Esophagus muscularis mucosa (tissue), 4 donors: ENCODE measurements at regions not wholly inside any gene's neighbourhood (a gene's known extent, or its start where the extent isn't known, plus 50 kb on each side); places are given as distances from the start of the nearest gene placed in this dataset.
A peak's percentile ranks its signal among the peaks of the same experiment; 100 is the strongest.

Experiments used
- DNase-seq: peaks from one replicate; pipeline ENCODE4 v3.0.0-alpha.2; 2017; ENCODE audit errors: extremely low spot score
- H3K27ac ChIP-seq, 4 donors: fragments of 200-600 bp; sonication (generic); replicated peaks in 1 of 4; 1 replicate in 3 of 4; 2 replicates in 1 of 4; pipeline ENCODE4 v1.5.1; 2016 to 2019; ENCODE audit warnings: mild to moderate bottlenecking in 1 of 4
- H3K27me3 ChIP-seq, 4 donors: fragments of 200-600 bp; sonication (generic); one replicate each; pipeline versions ENCODE4 v1.5.1 to v1.6.0; 2016 to 2019
- H3K36me3 ChIP-seq, 4 donors: fragments of 200-600 bp; sonication (generic); one replicate each; pipeline ENCODE4 v1.5.1; 2016 to 2019
- H3K4me1 ChIP-seq, 4 donors: fragments of 200-600 bp; sonication (generic); one replicate each; pipeline ENCODE4 v1.5.1; 2016 to 2019
- H3K4me3 ChIP-seq, 4 donors: fragments of 200-600 bp; sonication (generic); 1 replicate in 2 of 4; 2 replicates in 2 of 4; pipeline ENCODE4 v1.5.1; 2016 to 2019; ENCODE audit warnings: mild to moderate bottlenecking in 4 of 4, moderate library complexity in 1 of 4
- H3K9me3 ChIP-seq, 4 donors: fragments of 200-600 bp; sonication (generic); 1 replicate in 3 of 4; 2 replicates in 1 of 4; pipeline ENCODE4 v1.5.1; 2016 to 2019
- CTCF ChIP-seq, 3 experiments: fragments of 200-600 bp in 2 of 3; fragments of 450-650 bp in 1 of 3; sonication (generic) in 2 of 3; IDR thresholded peaks; one replicate each; pipeline ENCODE4 v1.5.1; 2017 to 2019; ENCODE audit warnings: antibody characterized with exemption in 3 of 3, mild to moderate bottlenecking in 2 of 3, moderate library complexity in 1 of 3
- EP300 ChIP-seq: sonication (generic); formaldehyde crosslinking; IDR thresholded peaks from one replicate; pipeline ENCODE4 v1.6.1; 2017; ENCODE audit warnings: antibody characterized with exemption
- POLR2A ChIP-seq: fragments of 450-650 bp; IDR thresholded peaks from one replicate; pipeline ENCODE4 v1.6.1; 2017; ENCODE audit warnings: antibody characterized with exemption, moderate library complexity, mild to moderate bottlenecking, low read depth
- POLR2AphosphoS5 ChIP-seq, 2 donors: sonication (generic); formaldehyde crosslinking; IDR thresholded peaks; one replicate each; pipeline ENCODE4 v1.6.1; 2017; ENCODE audit warnings: antibody characterized with exemption in 2 of 2
- WGBS: methylation state at CpG from one replicate; pipeline ENCODE4 v1.1.5; 2018; 5-methylcytosine and 5-hydroxymethylcytosine counted together
- intact Hi-C: fragments of 100-400 bp; cut with DNase I; formaldehyde crosslinking; loops from one replicate; pipeline ENCODE4 v1.15.1; 2023

GRCh38 chr13:109647699-109648098 is 138.7 kb downstream of the IRS2 start:
- no peak overlapping the region for H3K27ac ChIP-seq
- H3K4me1 ChIP-seq = peaks cover 0 to 10% (median 0%) of the 10 kb centered on the region in 4 donors
- no peak overlapping the region for H3K4me3 ChIP-seq
- 86% methylated on average over 2 of the region's 2 CpGs for WGBS
- no peaks in the 10 kb centered on the region for H3K9me3 ChIP-seq
- TF ChIP-seq POLR2AphosphoS5 (IDR thresholded peaks at IDR 0.05) (no peak), POLR2A (no peak), CTCF (IDR thresholded peaks at IDR 0.05) (no peak), EP300 (no peak)
- DNase-seq = no peak
- intact Hi-C loops = no loop called here
- no peaks in the 10 kb centered on the region for H3K36me3 ChIP-seq
- no peaks in the 10 kb centered on the region for H3K27me3 ChIP-seq

GRCh38 chr13:109647053-109647452 is 139.3 kb downstream of the IRS2 start:
- no peak overlapping the region for H3K27ac ChIP-seq
- 89% methylated on average over 5 of the region's 5 CpGs for WGBS
- no peak overlapping the region for H3K4me3 ChIP-seq
- H3K9me3 ChIP-seq = no peaks in the 10 kb centered on the region
- DNase-seq = no peak
- intact Hi-C loops = no loop called here
- no peaks in the 10 kb centered on the region for H3K27me3 ChIP-seq
- no peaks in the 10 kb centered on the region for H3K36me3 ChIP-seq
- H3K4me1 ChIP-seq = peaks cover 0 to 3% (median 0%) of the 10 kb centered on the region in 4 donors
- TF ChIP-seq POLR2A (no peak), POLR2AphosphoS5 (IDR thresholded peaks at IDR 0.05) (no peak), CTCF (IDR thresholded peaks at IDR 0.05) (no peak)

GRCh38 chr13:109646423-109646822 is 140.0 kb downstream of the IRS2 start:
- H3K4me3 ChIP-seq = no peak overlapping the region
- H3K4me1 ChIP-seq = no peaks in the 10 kb centered on the region
- no peaks in the 10 kb centered on the region for H3K36me3 ChIP-seq
- H3K27me3 ChIP-seq = no peaks in the 10 kb centered on the region
- intact Hi-C loops = no loop called here
- TF ChIP-seq EP300 (no peak), POLR2AphosphoS5 (IDR thresholded peaks at IDR 0.05) (no peak), CTCF (IDR thresholded peaks at IDR 0.05) (no peak), POLR2A (no peak)
- 88% methylated on average over 5 of the region's 5 CpGs for WGBS
- H3K27ac ChIP-seq = no peak overlapping the region
- H3K9me3 ChIP-seq = peaks cover 0 to 6% (median 3%) of the 10 kb centered on the region in 4 donors
- no peak for DNase-seq

DNA sequence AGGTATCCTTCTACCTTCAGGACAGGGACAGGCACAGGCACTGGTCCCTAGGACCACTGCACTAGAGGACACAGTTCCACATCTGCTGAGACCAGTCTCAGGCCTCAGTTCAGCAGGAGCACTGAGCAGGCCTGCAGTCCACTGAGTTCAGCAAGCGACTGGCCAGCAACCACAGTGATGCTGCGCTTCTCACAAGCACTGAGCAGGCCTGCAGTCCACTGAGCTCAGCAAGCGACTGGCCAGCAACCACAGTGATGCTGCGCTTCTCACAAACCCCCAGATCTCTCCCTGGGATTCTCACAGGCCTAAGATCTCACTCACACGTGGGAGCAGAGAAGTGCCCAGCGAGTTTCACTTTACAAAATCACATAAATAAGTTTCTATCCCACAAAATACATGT is 140.6 kb downstream of the IRS2 start:
- Histone ChIP-seq H3K4me1 (no peaks in the 10 kb centered on the region), H3K36me3 (no peaks in the 10 kb centered on the region), H3K27me3 (no peaks in the 10 kb centered on the region), H3K9me3 (peaks cover 0 to 12% (median 9%) of the 10 kb centered on the region in 4 donors), H3K27ac (no peak overlapping the region), H3K4me3 (no peak overlapping the region)
- intact Hi-C loops = no loop called here
- DNase-seq = peak; percentile 31
- no peak for TF ChIP-seq POLR2A
- no peak for TF ChIP-seq EP300
- TF ChIP-seq CTCF (IDR thresholded peaks at IDR 0.05) = no peak
- no peak for TF ChIP-seq POLR2AphosphoS5 (IDR thresholded peaks at IDR 0.05)
- WGBS = 75% methylated on average over 6 of the region's 6 CpGs

GRCh38 chr13:109644956-109645355 is 141.4 kb downstream of the IRS2 start:
- Histone ChIP-seq H3K4me3 (no peak overlapping the region), H3K27me3 (no peaks in the 10 kb centered on the region), H3K4me1 (no peaks in the 10 kb centered on the region), H3K9me3 (peaks cover 0 to 18% (median 14%) of the 10 kb centered on the region in 4 donors), H3K27ac (no peak overlapping the region), H3K36me3 (no peaks in the 10 kb centered on the region)
- 86% methylated on average over 4 of the region's 4 CpGs for WGBS
- DNase-seq = peak; percentile 70
- intact Hi-C loops = no loop called here
- TF ChIP-seq EP300 (no peak), CTCF (IDR thresholded peaks at IDR 0.05) (no peak), POLR2AphosphoS5 (IDR thresholded peaks at IDR 0.05) (no peak), POLR2A (no peak)
